ENCODE measurements at regions not wholly inside any gene's neighbourhood (a gene's known extent, or its start where the extent isn't known, plus 50 kb on each side); places are given as distances from the start of the nearest gene placed in this dataset.
"Not testable (repeated sequence)": the region's sequence is repeated elsewhere in the genome, so short reads cannot be mapped to it uniquely, and the experiment has no call there.

GRCh38 chr9:85820598-85820997 is 78.8 kb upstream of the AGTPBP1 start:
- not testable (repeated sequence) for H3K9me3 ChIP-seq (ENCODE audit: low read length); H3K4me3 ChIP-seq (ENCODE audit: low read length); H3K4me2 ChIP-seq (ENCODE audit: low read depth, low read length, poor library complexity, severe bottlenecking); H3K27me3 ChIP-seq (ENCODE audit: low read length); H3K9ac ChIP-seq (ENCODE audit: low read length); H3K79me2 ChIP-seq (ENCODE audit: low read length); H4K20me1 ChIP-seq (ENCODE audit: insufficient read depth, low read depth, low read length); H3K9me2 ChIP-seq (replicated peaks; ENCODE audit: insufficient read depth, low read length); H3K27ac ChIP-seq (ENCODE audit: low read length); H2AFZ ChIP-seq (ENCODE audit: low read length); DNase-seq; H3K36me3 ChIP-seq (ENCODE audit: insufficient read depth, low read length); H3K4me1 ChIP-seq (ENCODE audit: low read length)

GRCh38 chr9:85824949-85825348 is 83.2 kb upstream of the AGTPBP1 start:
- not testable (repeated sequence) for H2AFZ ChIP-seq (ENCODE audit: low read length); H4K20me1 ChIP-seq (ENCODE audit: insufficient read depth, low read depth, low read length); H3K79me2 ChIP-seq (ENCODE audit: low read length); H3K4me2 ChIP-seq (ENCODE audit: low read depth, low read length, poor library complexity, severe bottlenecking); H3K9me3 ChIP-seq (ENCODE audit: low read length); DNase-seq; H3K4me1 ChIP-seq (ENCODE audit: low read length); H3K9ac ChIP-seq (ENCODE audit: low read length); H3K4me3 ChIP-seq (ENCODE audit: low read length); H3K27ac ChIP-seq (ENCODE audit: low read length); H3K9me2 ChIP-seq (replicated peaks; ENCODE audit: insufficient read depth, low read length); H3K27me3 ChIP-seq (ENCODE audit: low read length); H3K36me3 ChIP-seq (ENCODE audit: insufficient read depth, low read length)

- not testable (repeated sequence) for H3K36me3 ChIP-seq (ENCODE audit: insufficient read depth, low read length); H3K79me2 ChIP-seq (ENCODE audit: low read length); H3K4me2 ChIP-seq (ENCODE audit: low read depth, low read length, poor library complexity, severe bottlenecking); H3K9me2 ChIP-seq (replicated peaks; ENCODE audit: insufficient read depth, low read length); H3K27me3 ChIP-seq (ENCODE audit: low read length); H3K4me3 ChIP-seq (ENCODE audit: low read length); H3K27ac ChIP-seq (ENCODE audit: low read length); H3K9me3 ChIP-seq (ENCODE audit: low read length); H2AFZ ChIP-seq (ENCODE audit: low read length); DNase-seq; H3K4me1 ChIP-seq (ENCODE audit: low read length); H3K9ac ChIP-seq (ENCODE audit: low read length); H4K20me1 ChIP-seq (ENCODE audit: insufficient read depth, low read depth, low read length)
Measured at GRCh38 chr9:85834591-85834990, 92.8 kb upstream of the AGTPBP1 start.

GRCh38 chr9:85843949-85844348 is 97.0 kb upstream of the NAA35 start:
- H3K36me3 ChIP-seq (ENCODE audit: insufficient read depth, low read length); DNase-seq; H3K79me2 ChIP-seq (ENCODE audit: low read length); H2AFZ ChIP-seq (ENCODE audit: low read length); H3K4me2 ChIP-seq (ENCODE audit: low read depth, low read length, poor library complexity, severe bottlenecking); H3K27ac ChIP-seq (ENCODE audit: low read length); H3K9me2 ChIP-seq (replicated peaks; ENCODE audit: insufficient read depth, low read length); H3K4me1 ChIP-seq (ENCODE audit: low read length); H3K4me3 ChIP-seq (ENCODE audit: low read length); H3K9me3 ChIP-seq (ENCODE audit: low read length); H3K27me3 ChIP-seq (ENCODE audit: low read length); H3K9ac ChIP-seq (ENCODE audit: low read length); H4K20me1 ChIP-seq (ENCODE audit: insufficient read depth, low read depth, low read length): not testable (repeated sequence)

- not testable (repeated sequence) for H3K9me3 ChIP-seq (ENCODE audit: low read length); H3K27ac ChIP-seq (ENCODE audit: low read length); H3K4me1 ChIP-seq (ENCODE audit: low read length); H3K27me3 ChIP-seq (ENCODE audit: low read length); H3K4me3 ChIP-seq (ENCODE audit: low read length); H2AFZ ChIP-seq (ENCODE audit: low read length); H3K9me2 ChIP-seq (replicated peaks; ENCODE audit: insufficient read depth, low read length); H4K20me1 ChIP-seq (ENCODE audit: insufficient read depth, low read depth, low read length); H3K79me2 ChIP-seq (ENCODE audit: low read length); DNase-seq; H3K9ac ChIP-seq (ENCODE audit: low read length); H3K4me2 ChIP-seq (ENCODE audit: low read depth, low read length, poor library complexity, severe bottlenecking); H3K36me3 ChIP-seq (ENCODE audit: insufficient read depth, low read length)
Measured at GRCh38 chr9:85847782-85848181, 93.2 kb upstream of the NAA35 start.

GRCh38 chr9:85858056-85858750 is 82.7 kb upstream of the NAA35 start:
- Histone ChIP-seq H3K9ac (ENCODE audit: low read length) (no peak overlapping the region), H3K4me1 (ENCODE audit: low read length) (no peaks in the 10 kb centered on the region), H3K27me3 (ENCODE audit: low read length) (no peaks in the 10 kb centered on the region), H3K36me3 (ENCODE audit: insufficient read depth, low read length) (no peaks in the 10 kb centered on the region), H2AFZ (ENCODE audit: low read length) (no peak overlapping the region), H3K4me2 (ENCODE audit: low read depth, low read length, poor library complexity, severe bottlenecking) (no peak overlapping the region), H3K79me2 (ENCODE audit: low read length) (no peaks in the 10 kb centered on the region), H3K4me3 (ENCODE audit: low read length) (no peak overlapping the region), H3K27ac (ENCODE audit: low read length) (no peak overlapping the region), H4K20me1 (ENCODE audit: insufficient read depth, low read depth, low read length) (no peaks in the 10 kb centered on the region), H3K9me3 (ENCODE audit: low read length) (no peaks in the 10 kb centered on the region), H3K9me2 (replicated peaks; ENCODE audit: insufficient read depth, low read length) (no peaks in the 10 kb centered on the region)
- DNase-seq: no peak

GRCh38 chr9:85859765-85860164 is 81.2 kb upstream of the NAA35 start:
- Histone ChIP-seq H3K4me2 (ENCODE audit: low read depth, low read length, poor library complexity, severe bottlenecking) (no peak overlapping the region), H3K9ac (ENCODE audit: low read length) (no peak overlapping the region), H3K27ac (ENCODE audit: low read length) (no peak overlapping the region), H3K36me3 (ENCODE audit: insufficient read depth, low read length) (no peaks in the 10 kb centered on the region), H3K9me2 (replicated peaks; ENCODE audit: insufficient read depth, low read length) (no peaks in the 10 kb centered on the region), H3K4me3 (ENCODE audit: low read length) (no peak overlapping the region), H2AFZ (ENCODE audit: low read length) (no peak overlapping the region), H3K79me2 (ENCODE audit: low read length) (no peaks in the 10 kb centered on the region), H3K4me1 (ENCODE audit: low read length) (no peaks in the 10 kb centered on the region), H3K9me3 (ENCODE audit: low read length) (no peaks in the 10 kb centered on the region), H4K20me1 (ENCODE audit: insufficient read depth, low read depth, low read length) (no peaks in the 10 kb centered on the region), H3K27me3 (ENCODE audit: low read length) (no peaks in the 10 kb centered on the region)
- no peak for DNase-seq

- not testable (repeated sequence) for H2AFZ ChIP-seq (ENCODE audit: low read length); H3K9ac ChIP-seq (ENCODE audit: low read length); H3K36me3 ChIP-seq (ENCODE audit: insufficient read depth, low read length); H3K79me2 ChIP-seq (ENCODE audit: low read length); H3K4me1 ChIP-seq (ENCODE audit: low read length); H3K27ac ChIP-seq (ENCODE audit: low read length); DNase-seq; H3K9me2 ChIP-seq (replicated peaks; ENCODE audit: insufficient read depth, low read length); H3K9me3 ChIP-seq (ENCODE audit: low read length); H3K4me2 ChIP-seq (ENCODE audit: low read depth, low read length, poor library complexity, severe bottlenecking); H4K20me1 ChIP-seq (ENCODE audit: insufficient read depth, low read depth, low read length); H3K27me3 ChIP-seq (ENCODE audit: low read length); H3K4me3 ChIP-seq (ENCODE audit: low read length)
Measured at GRCh38 chr9:85861882-85862281, 79.1 kb upstream of the NAA35 start.

GRCh38 chr9:85863875-85864274 is 77.1 kb upstream of the NAA35 start:
- H3K9me2 ChIP-seq (replicated peaks; ENCODE audit: insufficient read depth, low read length): no peaks in the 10 kb centered on the region
- no peaks in the 10 kb centered on the region for H4K20me1 ChIP-seq (ENCODE audit: insufficient read depth, low read depth, low read length)
- H2AFZ ChIP-seq (ENCODE audit: low read length): no peak overlapping the region
- no peak overlapping the region for H3K9ac ChIP-seq (ENCODE audit: low read length)
- no peaks in the 10 kb centered on the region for H3K79me2 ChIP-seq (ENCODE audit: low read length)
- no peaks in the 10 kb centered on the region for H3K36me3 ChIP-seq (ENCODE audit: insufficient read depth, low read length)
- H3K9me3 ChIP-seq (ENCODE audit: low read length): no peaks in the 10 kb centered on the region
- no peaks in the 10 kb centered on the region for H3K27me3 ChIP-seq (ENCODE audit: low read length)
- no peaks in the 10 kb centered on the region for H3K4me1 ChIP-seq (ENCODE audit: low read length)
- no peak overlapping the region for H3K4me3 ChIP-seq (ENCODE audit: low read length)
- no peak for DNase-seq
- no peak overlapping the region for H3K4me2 ChIP-seq (ENCODE audit: low read depth, low read length, poor library complexity, severe bottlenecking)
- H3K27ac ChIP-seq (ENCODE audit: low read length): no peak overlapping the region
